ENCODE measurements at regions not wholly inside any gene's neighbourhood (a gene's known extent, or its start where the extent isn't known, plus 50 kb on each side); places are given as distances from the start of the nearest gene placed in this dataset.

DNA sequence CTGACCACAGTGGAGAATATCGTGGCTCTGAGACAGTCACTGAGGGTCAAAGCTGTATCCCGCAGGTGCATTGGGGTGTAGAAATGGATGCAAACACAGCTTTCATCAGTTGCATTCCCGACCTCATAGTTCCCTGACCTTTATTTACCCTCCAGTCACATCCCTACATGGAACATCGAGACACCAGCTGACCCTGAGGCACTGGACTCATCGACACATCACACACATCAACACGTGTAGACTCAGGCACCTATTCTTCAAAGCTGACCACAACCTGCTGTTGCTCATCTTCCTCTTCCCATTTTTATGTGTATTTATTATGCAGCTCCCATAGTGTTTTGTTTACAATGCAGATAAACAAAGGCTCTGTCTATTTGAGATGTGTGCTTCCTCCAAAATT is 396.9 kb upstream of the NRP1 start:
- Histone ChIP-seq H3K36me3 (ENCODE audit: insufficient read depth, low read length) (no peaks in the 10 kb centered on the region), H4K20me1 (ENCODE audit: insufficient read depth, low read length) (no peaks in the 10 kb centered on the region), H3K9ac (ENCODE audit: low read depth, low read length) (no peak overlapping the region), H2AFZ (ENCODE audit: low read depth, low read length) (no peak overlapping the region), H3K4me1 (ENCODE audit: insufficient read depth, low read length) (no peaks in the 10 kb centered on the region), H3K4me2 (ENCODE audit: insufficient read depth, low read length) (no peak overlapping the region), H3K79me2 (ENCODE audit: insufficient read depth, low read length) (no peaks in the 10 kb centered on the region), H3K9me3 (ENCODE audit: insufficient read depth, low read length, severe bottlenecking) (no peaks in the 10 kb centered on the region), H3K27me3 (ENCODE audit: insufficient read depth, low read length, poor library complexity) (peaks cover 19% of the 10 kb centered on the region), H3K27ac (ENCODE audit: low read length) (no peak overlapping the region), H3K4me3 (ENCODE audit: low read depth in 1 of 2, low read length in 2 of 2) (no peak overlapping the region)
- no peak for ATAC-seq (ENCODE audit: insufficient read depth, low read depth)
- no peak for DNase-seq
- TF ChIP-seq EZH2 (IDR thresholded peaks at IDR 0.05; ENCODE audit: borderline replicate concordance, low read depth, low read length, severe bottlenecking): no peak
- TF ChIP-seq, protein P1, sequence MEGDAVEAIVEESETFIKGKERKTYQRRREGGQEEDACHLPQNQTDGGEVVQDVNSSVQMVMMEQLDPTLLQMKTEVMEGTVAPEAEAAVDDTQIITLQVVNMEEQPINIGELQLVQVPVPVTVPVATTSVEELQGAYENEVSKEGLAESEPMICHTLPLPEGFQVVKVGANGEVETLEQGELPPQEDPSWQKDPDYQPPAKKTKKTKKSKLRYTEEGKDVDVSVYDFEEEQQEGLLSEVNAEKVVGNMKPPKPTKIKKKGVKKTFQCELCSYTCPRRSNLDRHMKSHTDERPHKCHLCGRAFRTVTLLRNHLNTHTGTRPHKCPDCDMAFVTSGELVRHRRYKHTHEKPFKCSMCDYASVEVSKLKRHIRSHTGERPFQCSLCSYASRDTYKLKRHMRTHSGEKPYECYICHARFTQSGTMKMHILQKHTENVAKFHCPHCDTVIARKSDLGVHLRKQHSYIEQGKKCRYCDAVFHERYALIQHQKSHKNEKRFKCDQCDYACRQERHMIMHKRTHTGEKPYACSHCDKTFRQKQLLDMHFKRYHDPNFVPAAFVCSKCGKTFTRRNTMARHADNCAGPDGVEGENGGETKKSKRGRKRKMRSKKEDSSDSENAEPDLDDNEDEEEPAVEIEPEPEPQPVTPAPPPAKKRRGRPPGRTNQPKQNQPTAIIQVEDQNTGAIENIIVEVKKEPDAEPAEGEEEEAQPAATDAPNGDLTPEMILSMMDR (IDR thresholded peaks at IDR 0.05; ENCODE audit: borderline replicate concordance, extremely low read depth, low read length, poor library complexity, severe bottlenecking): no peak

- Histone ChIP-seq H4K20me1 (ENCODE audit: insufficient read depth, low read length) (no peaks in the 10 kb centered on the region), H3K9me3 (ENCODE audit: insufficient read depth, low read length, severe bottlenecking) (no peaks in the 10 kb centered on the region), H3K27me3 (ENCODE audit: insufficient read depth, low read length, poor library complexity) (peaks cover 6% of the 10 kb centered on the region), H3K4me3 (ENCODE audit: low read depth in 1 of 2, low read length in 2 of 2) (no peak overlapping the region), H3K27ac (ENCODE audit: low read length) (no peak overlapping the region), H3K79me2 (ENCODE audit: insufficient read depth, low read length) (no peaks in the 10 kb centered on the region), H3K4me1 (ENCODE audit: insufficient read depth, low read length) (no peaks in the 10 kb centered on the region), H3K36me3 (ENCODE audit: insufficient read depth, low read length) (no peaks in the 10 kb centered on the region), H3K4me2 (ENCODE audit: insufficient read depth, low read length) (no peak overlapping the region), H3K9ac (ENCODE audit: low read depth, low read length) (no peak overlapping the region), H2AFZ (ENCODE audit: low read depth, low read length) (no peak overlapping the region)
- ATAC-seq (ENCODE audit: insufficient read depth, low read depth): no peak
- TF ChIP-seq, protein P1 (IDR thresholded peaks at IDR 0.05; ENCODE audit: borderline replicate concordance, extremely low read depth, low read length, poor library complexity, severe bottlenecking): no peak
- no peak for TF ChIP-seq EZH2 (IDR thresholded peaks at IDR 0.05; ENCODE audit: borderline replicate concordance, low read depth, low read length, severe bottlenecking)
- no peak for DNase-seq
Measured at GRCh38 chr10:33725430-33725829, 391.0 kb upstream of the NRP1 start.

- H3K4me3 ChIP-seq (ENCODE audit: low read depth in 1 of 2, low read length in 2 of 2): no peak overlapping the region
Measured at GRCh38 chr10:33723181-33723580, 388.7 kb upstream of the NRP1 start.

More at GRCh38 chr10:33723181-33723580, 388.7 kb upstream of the NRP1 start:
- Histone ChIP-seq H3K36me3 (ENCODE audit: insufficient read depth, low read length) (no peaks in the 10 kb centered on the region), H3K4me1 (ENCODE audit: insufficient read depth, low read length) (no peaks in the 10 kb centered on the region), H3K79me2 (ENCODE audit: insufficient read depth, low read length) (no peaks in the 10 kb centered on the region), H3K9me3 (ENCODE audit: insufficient read depth, low read length, severe bottlenecking) (no peaks in the 10 kb centered on the region), H3K4me2 (ENCODE audit: insufficient read depth, low read length) (no peak overlapping the region), H4K20me1 (ENCODE audit: insufficient read depth, low read length) (no peaks in the 10 kb centered on the region), H3K27ac (ENCODE audit: low read length) (no peak overlapping the region), H2AFZ (ENCODE audit: low read depth, low read length) (no peak overlapping the region), H3K27me3 (ENCODE audit: insufficient read depth, low read length, poor library complexity) (no peaks in the 10 kb centered on the region), H3K9ac (ENCODE audit: low read depth, low read length) (no peak overlapping the region)
- DNase-seq: no peak
- ATAC-seq (ENCODE audit: insufficient read depth, low read depth): no peak
- TF ChIP-seq, protein P1 (IDR thresholded peaks at IDR 0.05; ENCODE audit: borderline replicate concordance, extremely low read depth, low read length, poor library complexity, severe bottlenecking): no peak
- no peak for TF ChIP-seq EZH2 (IDR thresholded peaks at IDR 0.05; ENCODE audit: borderline replicate concordance, low read depth, low read length, severe bottlenecking)
